Hepatocyte (in vitro differentiated cells): ENCODE measurements at regions not wholly inside any gene's neighbourhood (a gene's known extent, or its start where the extent isn't known, plus 50 kb on each side); places are given as distances from the start of the nearest gene placed in this dataset.

ENCODE experiments used
- EZH2phosphoT487 ChIP-seq: fragments of 200-600 bp; sonication (generic); IDR thresholded peaks from one replicate; pipeline ENCODE4 v1.6.1; 2018; ENCODE audit warnings: antibody characterized with exemption, mild to moderate bottlenecking, low read depth, moderate library complexity; ENCODE audit not compliant: unreplicated experiment, severe bottlenecking
- TF ChIP-seq, protein P1 (sequence below): fragments of 200-600 bp; sonication (generic); IDR thresholded peaks from 2 replicates; pipeline ENCODE4 v1.5.1; 2016; ENCODE audit warnings: antibody characterized with exemption, mild to moderate bottlenecking; ENCODE audit not compliant: poor library complexity

DNA sequence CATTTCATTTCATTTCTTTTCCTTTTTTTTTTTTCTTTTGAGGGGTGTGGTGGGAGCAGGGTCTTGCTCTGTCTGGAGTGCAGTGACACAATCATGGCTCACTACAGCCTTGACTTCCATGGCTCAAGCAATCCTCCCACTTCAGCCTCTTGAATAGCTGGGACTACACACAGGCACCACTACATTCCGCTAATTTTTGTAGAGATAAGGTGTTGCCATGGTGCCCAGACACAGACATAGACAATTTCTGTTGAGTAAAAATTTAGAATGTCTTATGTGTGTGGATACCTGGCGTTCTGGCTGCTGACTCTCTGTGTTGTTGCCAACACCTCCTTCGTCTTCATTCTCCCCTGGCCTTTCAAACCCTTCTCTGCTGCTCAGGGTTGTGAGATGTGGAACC lies 54.0 kb upstream of the PRSS58 start:
- TF ChIP-seq EZH2phosphoT487, result no peak
- TF ChIP-seq, protein P1, sequence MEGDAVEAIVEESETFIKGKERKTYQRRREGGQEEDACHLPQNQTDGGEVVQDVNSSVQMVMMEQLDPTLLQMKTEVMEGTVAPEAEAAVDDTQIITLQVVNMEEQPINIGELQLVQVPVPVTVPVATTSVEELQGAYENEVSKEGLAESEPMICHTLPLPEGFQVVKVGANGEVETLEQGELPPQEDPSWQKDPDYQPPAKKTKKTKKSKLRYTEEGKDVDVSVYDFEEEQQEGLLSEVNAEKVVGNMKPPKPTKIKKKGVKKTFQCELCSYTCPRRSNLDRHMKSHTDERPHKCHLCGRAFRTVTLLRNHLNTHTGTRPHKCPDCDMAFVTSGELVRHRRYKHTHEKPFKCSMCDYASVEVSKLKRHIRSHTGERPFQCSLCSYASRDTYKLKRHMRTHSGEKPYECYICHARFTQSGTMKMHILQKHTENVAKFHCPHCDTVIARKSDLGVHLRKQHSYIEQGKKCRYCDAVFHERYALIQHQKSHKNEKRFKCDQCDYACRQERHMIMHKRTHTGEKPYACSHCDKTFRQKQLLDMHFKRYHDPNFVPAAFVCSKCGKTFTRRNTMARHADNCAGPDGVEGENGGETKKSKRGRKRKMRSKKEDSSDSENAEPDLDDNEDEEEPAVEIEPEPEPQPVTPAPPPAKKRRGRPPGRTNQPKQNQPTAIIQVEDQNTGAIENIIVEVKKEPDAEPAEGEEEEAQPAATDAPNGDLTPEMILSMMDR, result no peak
